ENCODE measurements at regions not wholly inside any gene's neighbourhood (a gene's known extent, or its start where the extent isn't known, plus 50 kb on each side); places are given as distances from the start of the nearest gene placed in this dataset.

DNA sequence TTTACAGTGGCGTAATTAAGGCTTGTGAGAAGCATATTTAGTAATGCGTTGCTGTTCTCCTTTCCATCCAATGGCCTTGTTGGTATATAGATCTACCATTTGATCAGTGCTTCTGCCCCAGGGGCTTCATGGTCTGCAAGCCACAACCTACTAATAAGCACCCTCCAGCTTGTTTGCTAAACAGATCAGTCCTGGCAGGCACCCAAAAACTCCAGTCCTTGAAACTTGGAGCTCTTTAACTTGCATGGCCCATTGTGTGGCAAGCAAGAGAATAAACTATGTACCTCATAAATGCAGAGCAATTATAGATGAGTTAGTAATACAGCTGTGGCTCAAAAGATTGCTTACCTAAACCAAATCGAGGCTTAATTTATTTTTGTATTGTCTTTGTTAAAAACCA is 158.5 kb downstream of the FTCDNL1 start:
- TF ChIP-seq, protein P1, sequence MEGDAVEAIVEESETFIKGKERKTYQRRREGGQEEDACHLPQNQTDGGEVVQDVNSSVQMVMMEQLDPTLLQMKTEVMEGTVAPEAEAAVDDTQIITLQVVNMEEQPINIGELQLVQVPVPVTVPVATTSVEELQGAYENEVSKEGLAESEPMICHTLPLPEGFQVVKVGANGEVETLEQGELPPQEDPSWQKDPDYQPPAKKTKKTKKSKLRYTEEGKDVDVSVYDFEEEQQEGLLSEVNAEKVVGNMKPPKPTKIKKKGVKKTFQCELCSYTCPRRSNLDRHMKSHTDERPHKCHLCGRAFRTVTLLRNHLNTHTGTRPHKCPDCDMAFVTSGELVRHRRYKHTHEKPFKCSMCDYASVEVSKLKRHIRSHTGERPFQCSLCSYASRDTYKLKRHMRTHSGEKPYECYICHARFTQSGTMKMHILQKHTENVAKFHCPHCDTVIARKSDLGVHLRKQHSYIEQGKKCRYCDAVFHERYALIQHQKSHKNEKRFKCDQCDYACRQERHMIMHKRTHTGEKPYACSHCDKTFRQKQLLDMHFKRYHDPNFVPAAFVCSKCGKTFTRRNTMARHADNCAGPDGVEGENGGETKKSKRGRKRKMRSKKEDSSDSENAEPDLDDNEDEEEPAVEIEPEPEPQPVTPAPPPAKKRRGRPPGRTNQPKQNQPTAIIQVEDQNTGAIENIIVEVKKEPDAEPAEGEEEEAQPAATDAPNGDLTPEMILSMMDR (IDR thresholded peaks at IDR 0.05; ENCODE audit: borderline replicate concordance, insufficient read depth, low read depth, low read length), result no peak
- no peak overlapping the region for H3K4me3 ChIP-seq (ENCODE audit: low read depth, low read length)

DNA sequence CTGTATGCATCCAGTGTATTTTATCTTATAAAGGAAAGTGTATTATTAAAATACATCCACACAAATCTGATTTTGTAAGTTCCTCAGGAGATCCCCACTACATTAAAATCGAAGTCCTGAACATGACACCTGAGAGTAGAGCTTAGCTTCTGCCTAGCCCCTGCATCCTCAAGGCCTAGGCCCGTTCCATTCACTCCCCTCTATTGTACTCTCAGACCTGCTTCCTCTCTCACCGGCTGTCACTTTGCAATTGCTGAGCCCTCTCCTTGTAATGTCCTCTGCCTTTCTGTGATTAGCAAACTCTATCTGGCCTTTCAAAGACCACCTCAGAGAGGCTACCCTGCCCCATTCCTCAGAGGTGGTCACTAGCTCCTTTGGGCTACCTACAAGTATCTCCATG is 160.8 kb downstream of the FTCDNL1 start:
- TF ChIP-seq, protein P1 (IDR thresholded peaks at IDR 0.05; ENCODE audit: borderline replicate concordance, insufficient read depth, low read depth, low read length), result no peak

DNA sequence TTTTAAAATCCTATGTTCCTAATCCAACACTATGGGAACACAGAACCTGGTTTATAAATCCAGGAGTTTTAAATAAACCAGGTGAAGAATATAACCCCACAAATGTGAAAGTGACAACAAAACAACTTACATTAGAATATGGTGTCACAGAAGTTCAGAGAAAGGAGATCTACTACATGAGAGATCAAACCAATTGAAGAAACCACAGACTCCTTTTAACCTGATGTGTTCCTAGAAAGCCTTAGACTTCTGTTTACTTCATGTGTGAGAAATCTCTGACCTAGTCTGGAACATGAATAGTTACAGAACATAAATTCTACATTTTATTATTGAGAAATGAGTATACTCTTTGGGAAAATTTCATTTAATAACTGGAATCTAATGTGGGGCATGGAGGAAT is 165.3 kb downstream of the FTCDNL1 start:
- no peak overlapping the region for H3K4me3 ChIP-seq (ENCODE audit: low read depth, low read length)
- TF ChIP-seq, protein P1 (IDR thresholded peaks at IDR 0.05; ENCODE audit: borderline replicate concordance, insufficient read depth, low read depth, low read length), result no peak

More for the DNA sequence above, 160.8 kb downstream of the FTCDNL1 start:
- no peak overlapping the region for H3K4me3 ChIP-seq (ENCODE audit: low read depth, low read length)

DNA sequence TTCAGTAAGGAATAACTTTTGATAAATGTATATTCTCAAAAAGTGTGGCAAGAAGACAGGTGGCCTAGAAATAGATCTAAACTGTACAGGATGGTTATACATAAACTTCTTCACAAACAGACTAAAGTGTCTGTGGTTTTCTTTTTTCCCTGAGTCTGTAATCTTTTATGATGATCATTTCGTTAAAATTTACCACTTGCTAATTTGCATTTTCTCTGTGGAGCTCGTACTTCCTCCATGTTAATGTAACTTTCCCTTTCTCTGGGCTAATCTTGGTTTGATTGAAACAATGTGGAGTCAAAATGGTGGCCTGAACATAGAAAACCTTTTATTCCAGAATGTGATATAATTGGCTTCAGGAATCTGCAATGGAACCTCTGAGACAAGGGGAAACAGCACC is 166.2 kb downstream of the FTCDNL1 start:
- no peak overlapping the region for H3K4me3 ChIP-seq (ENCODE audit: low read depth, low read length)
- TF ChIP-seq, protein P1 (IDR thresholded peaks at IDR 0.05; ENCODE audit: borderline replicate concordance, insufficient read depth, low read depth, low read length), result no peak

DNA sequence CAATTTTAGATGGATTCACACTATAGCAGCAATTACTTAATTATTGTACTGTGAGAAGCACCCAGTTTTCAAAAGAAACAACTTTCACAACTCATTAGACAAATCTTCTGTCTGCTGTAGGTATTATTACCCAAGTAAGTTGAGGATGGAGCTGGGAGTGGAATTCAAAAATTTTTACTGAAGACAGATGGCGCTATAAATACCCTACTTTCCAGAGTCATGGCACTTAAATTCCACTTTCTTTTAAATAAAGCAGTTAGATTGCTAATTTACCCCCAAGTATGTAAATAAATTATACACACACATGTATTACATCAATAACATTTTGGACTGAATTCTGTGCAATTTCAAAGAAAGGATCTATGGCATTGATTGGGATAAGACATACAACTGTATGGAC is 166.8 kb downstream of the FTCDNL1 start:
- TF ChIP-seq, protein P1 (IDR thresholded peaks at IDR 0.05; ENCODE audit: borderline replicate concordance, insufficient read depth, low read depth, low read length), result no peak
- no peak overlapping the region for H3K4me3 ChIP-seq (ENCODE audit: low read depth, low read length)

DNA sequence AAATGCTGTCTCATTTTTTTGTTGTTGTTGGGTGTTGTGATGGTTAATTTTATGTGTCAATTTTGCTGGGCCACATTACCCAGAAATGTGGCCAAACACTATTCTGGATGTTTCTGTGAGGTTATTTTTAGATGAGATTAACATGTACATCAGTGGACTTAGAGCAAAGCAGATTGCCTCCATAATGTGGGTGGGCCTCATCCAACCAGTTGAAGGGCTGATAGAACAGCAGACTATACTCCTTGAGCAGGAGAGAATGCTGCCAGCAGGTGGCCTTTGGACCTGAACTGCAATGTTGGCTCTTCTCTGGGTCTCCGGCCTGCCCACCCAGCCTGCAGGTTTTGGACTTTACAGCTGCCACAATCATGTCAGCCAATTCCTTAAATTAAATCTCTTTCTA is 169.0 kb downstream of the FTCDNL1 start:
- no peak overlapping the region for H3K4me3 ChIP-seq (ENCODE audit: low read depth, low read length)
- TF ChIP-seq, protein P1 (IDR thresholded peaks at IDR 0.05; ENCODE audit: borderline replicate concordance, insufficient read depth, low read depth, low read length), result no peak

DNA sequence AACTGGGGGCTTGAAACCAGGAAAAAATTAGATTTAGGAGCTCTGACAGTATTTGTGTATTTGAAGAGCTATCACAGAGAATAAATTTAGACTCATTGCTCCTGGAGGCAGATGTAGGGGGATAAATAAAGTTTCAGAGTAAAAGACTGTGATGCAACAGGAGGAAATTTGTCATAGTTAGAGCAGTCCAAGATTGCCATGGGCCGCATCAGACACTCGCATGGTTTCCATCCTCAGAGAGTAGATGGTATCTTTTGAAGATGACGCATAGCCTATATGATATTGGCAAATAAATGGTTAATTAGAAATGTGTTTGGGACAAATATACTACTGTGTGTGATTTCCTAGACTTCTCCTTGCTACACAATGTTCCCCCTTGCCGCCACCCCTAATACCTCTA is 170.5 kb downstream of the FTCDNL1 start:
- TF ChIP-seq, protein P1 (IDR thresholded peaks at IDR 0.05; ENCODE audit: borderline replicate concordance, insufficient read depth, low read depth, low read length), result no peak
- no peak overlapping the region for H3K4me3 ChIP-seq (ENCODE audit: low read depth, low read length)
